HCT116 (cell line): ENCODE measurements at regions not wholly inside any gene's neighbourhood (a gene's known extent, or its start where the extent isn't known, plus 50 kb on each side); places are given as distances from the start of the nearest gene placed in this dataset.

Experiments used
- ATAC-seq: fragments of 200-7000 bp; cut with Tn5 transposase; 2 replicates; pipeline ENCODE4 v1.9.1; 2020; ENCODE audit warnings: mild to moderate bottlenecking, moderate library complexity
- BruUV-seq: library from RNA; stranded (reverse); fragments of 400-500 nt; replicated peaks from 2 replicates; lab custom pipeline; 2021; lab: Mats Ljungman, UMichigan
- CTCF ChIA-PET: fragments of 300-600 bp; sonication (Branson Sonifier 250); formaldehyde crosslinking; loops from one replicate; lab custom pipeline; 2021; ENCODE audit warnings: antibody characterized with exemption; lab: Charles Lee
- POLR2A ChIA-PET: fragments of 300-600, 350-600 bp; sonication (Branson Sonifier 250); formaldehyde crosslinking; loops from one replicate; lab custom pipeline; 2021; ENCODE audit warnings: antibody characterized with exemption; lab: Charles Lee
- RAD21 ChIA-PET, 2 experiments: fragments of 300-600 bp; sonication (Branson Sonifier 250); formaldehyde crosslinking; loops; one replicate each; lab custom pipeline; 2023; ENCODE audit warnings: low total read pairs in 2 of 2; ENCODE audit not compliant: uncharacterized antibody in 2 of 2, unreplicated experiment in 2 of 2, low non-redundant PET in 1 of 2; lab: Charles Lee
- DNase-seq: peaks from one replicate; pipeline ENCODE4 v3.0.0-alpha.2; 2010; ENCODE audit warnings: low read depth, low spot score
- H2AFZ ChIP-seq: fragments of 200-600 bp; shearing (Covaris generic), sonication (generic); 2 replicates; pipeline ENCODE4 v1.6.1; 2017; ENCODE audit warnings: low read depth, mixed run types, mixed read lengths, antibody characterized with exemption, low read length; ENCODE audit not compliant: poor library complexity, severe bottlenecking
- H3K27ac ChIP-seq: 2 replicates; pipeline ENCODE4 v1.5.1; 2012; ENCODE audit warnings: low read depth, low read length
- H3K27me3 ChIP-seq: fragments of 200-600 bp; sonication (generic); 2 replicates; pipeline ENCODE4 v1.6.1; 2016; ENCODE audit warnings: mixed run types, low read length, mixed read lengths; ENCODE audit not compliant: insufficient read depth
- H3K36me3 ChIP-seq, 2 experiments: fragments of 200-500 bp in 1 of 2; fragments of 200-600 bp in 1 of 2; sonication (Bioruptor generic) in 1 of 2; sonication (generic) in 1 of 2; 2 replicates each; pipeline versions ENCODE4 v1.5.1 to v1.6.1; 2014 to 2016; ENCODE audit warnings: low read length in 2 of 2, inconsistent platforms in 1 of 2, mixed read lengths in 1 of 2, mixed run types in 1 of 2; ENCODE audit not compliant: insufficient read depth in 2 of 2, control insufficient read depth in 1 of 2
- H3K4me1 ChIP-seq, 2 experiments: fragments of 200-600 bp in 1 of 2; sonication (generic) in 1 of 2; 2 replicates each; pipeline versions ENCODE4 v1.5.1 to v1.6.1; 2012 to 2017; ENCODE audit warnings: low read length in 2 of 2, inconsistent platforms in 1 of 2, mild to moderate bottlenecking in 1 of 2, mixed read lengths in 1 of 2, mixed run types in 1 of 2, moderate library complexity in 1 of 2; ENCODE audit not compliant: insufficient read depth in 2 of 2, control insufficient read depth in 1 of 2
- H3K4me2 ChIP-seq: fragments of 200-600 bp; sonication (generic); 2 replicates; pipeline ENCODE4 v1.6.1; 2017; ENCODE audit warnings: mixed run types, low read length, mixed read lengths
- H3K4me3 ChIP-seq, 2 experiments: fragments of 200-600 bp in 1 of 2; sonication (generic) in 1 of 2; replicated peaks in 1 of 2; 2 replicates each; pipeline ENCODE4 v1.5.1; 2011 to 2016; ENCODE audit warnings: low read length in 2 of 2, control low read depth in 1 of 2, low read depth in 1 of 2, mild to moderate bottlenecking in 1 of 2, mixed read lengths in 1 of 2, mixed run types in 1 of 2
- H3K79me2 ChIP-seq: fragments of 200-600 bp; sonication (generic); 2 replicates; pipeline ENCODE4 v1.6.1; 2017; ENCODE audit warnings: mild to moderate bottlenecking, mixed run types, low read length, moderate library complexity, mixed read lengths; ENCODE audit not compliant: insufficient read depth
- H3K9ac ChIP-seq: fragments of 200-600 bp; sonication (generic); 2 replicates; pipeline ENCODE4 v1.6.1; 2016; ENCODE audit warnings: low read length, mixed read lengths
- H3K9me2 ChIP-seq: fragments of 200-600 bp; sonication (generic), shearing (Covaris generic); 2 replicates; pipeline ENCODE4 v1.6.1; 2017; ENCODE audit warnings: mixed run types, mild to moderate bottlenecking, moderate library complexity; ENCODE audit not compliant: insufficient read depth
- H3K9me3 ChIP-seq, 2 experiments: fragments of 200-500 bp in 1 of 2; fragments of 200-600 bp in 1 of 2; sonication (Bioruptor generic) in 1 of 2; sonication (generic) in 1 of 2; 2 replicates each; pipeline ENCODE4 v1.6.1; 2014 to 2017; ENCODE audit warnings: low read length in 2 of 2, mixed read lengths in 2 of 2, inconsistent platforms in 1 of 2, low read depth in 1 of 2, mild to moderate bottlenecking in 1 of 2, mixed run types in 1 of 2, moderate library complexity in 1 of 2; ENCODE audit not compliant: control insufficient read depth in 1 of 2, insufficient read depth in 1 of 2
- H4K20me1 ChIP-seq: fragments of 200-600 bp; sonication (generic), shearing (Covaris generic); 2 replicates; pipeline ENCODE4 v1.6.1; 2017; ENCODE audit warnings: mixed run types, mild to moderate bottlenecking, moderate library complexity; ENCODE audit not compliant: insufficient read depth
- CEBPB ChIP-seq: IDR thresholded peaks from 2 replicates; pipeline ENCODE4 v1.6.1; 2012; ENCODE audit warnings: low read depth
- POLR2A ChIP-seq: IDR thresholded peaks from 2 replicates; pipeline ENCODE4 v1.7.0; 2011; ENCODE audit warnings: borderline replicate concordance; ENCODE audit not compliant: insufficient read depth, insufficient read length; ENCODE audit errors: extremely low read depth
- SIN3A ChIP-seq: IDR thresholded peaks from 2 replicates; pipeline ENCODE4 v1.6.1; 2012; ENCODE audit warnings: low read depth
- ZNF274 ChIP-seq: fragments of 200-500 bp; sonication (Bioruptor generic); IDR thresholded peaks from 2 replicates; pipeline ENCODE4 v1.6.1; 2014; ENCODE audit warnings: mild to moderate bottlenecking, low read depth, low read length, inconsistent platforms
- intact Hi-C: fragments of 100-400 bp; cut with micrococcal nuclease; formaldehyde crosslinking; loops from 2 replicates; pipeline ENCODE4 v1.10.0; 2022
- TF ChIP-seq, protein P1 (sequence below): IDR thresholded peaks from 2 replicates; pipeline ENCODE4 v1.6.1; 2012; ENCODE audit warnings: low read depth
- TF ChIP-seq, protein P2 (sequence below): IDR thresholded peaks from 2 replicates; pipeline ENCODE4 v1.6.1; 2012

DNA sequence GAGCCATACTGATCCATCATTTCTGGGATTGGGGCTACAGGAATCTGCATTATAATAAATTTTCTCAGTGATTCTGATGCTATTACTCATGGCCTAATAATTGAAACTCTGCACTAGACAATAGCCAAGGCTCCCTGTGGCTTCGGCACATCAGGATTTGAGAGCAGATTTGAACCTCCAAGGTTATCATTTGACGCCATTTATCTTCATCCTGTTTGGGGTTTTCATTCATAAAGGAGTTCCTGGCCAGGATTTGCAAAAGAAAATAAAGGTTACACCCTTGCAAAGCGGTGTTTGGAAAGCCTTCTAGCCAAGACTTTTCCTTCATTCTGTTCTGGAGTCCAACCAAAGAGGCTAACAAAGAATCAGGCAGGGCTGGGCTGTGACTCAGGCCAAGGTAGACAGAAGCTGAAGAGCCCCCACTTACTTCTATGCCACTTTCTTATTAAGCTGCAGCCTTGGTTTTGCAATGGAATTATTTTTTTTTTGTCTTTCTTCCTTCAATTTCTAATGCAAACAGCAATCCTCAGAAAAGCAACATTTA is 330.1 kb downstream of the DHX35 start:
- no peak for TF ChIP-seq SIN3A
- no peak for TF ChIP-seq ZNF274
- TF ChIP-seq, protein P1, sequence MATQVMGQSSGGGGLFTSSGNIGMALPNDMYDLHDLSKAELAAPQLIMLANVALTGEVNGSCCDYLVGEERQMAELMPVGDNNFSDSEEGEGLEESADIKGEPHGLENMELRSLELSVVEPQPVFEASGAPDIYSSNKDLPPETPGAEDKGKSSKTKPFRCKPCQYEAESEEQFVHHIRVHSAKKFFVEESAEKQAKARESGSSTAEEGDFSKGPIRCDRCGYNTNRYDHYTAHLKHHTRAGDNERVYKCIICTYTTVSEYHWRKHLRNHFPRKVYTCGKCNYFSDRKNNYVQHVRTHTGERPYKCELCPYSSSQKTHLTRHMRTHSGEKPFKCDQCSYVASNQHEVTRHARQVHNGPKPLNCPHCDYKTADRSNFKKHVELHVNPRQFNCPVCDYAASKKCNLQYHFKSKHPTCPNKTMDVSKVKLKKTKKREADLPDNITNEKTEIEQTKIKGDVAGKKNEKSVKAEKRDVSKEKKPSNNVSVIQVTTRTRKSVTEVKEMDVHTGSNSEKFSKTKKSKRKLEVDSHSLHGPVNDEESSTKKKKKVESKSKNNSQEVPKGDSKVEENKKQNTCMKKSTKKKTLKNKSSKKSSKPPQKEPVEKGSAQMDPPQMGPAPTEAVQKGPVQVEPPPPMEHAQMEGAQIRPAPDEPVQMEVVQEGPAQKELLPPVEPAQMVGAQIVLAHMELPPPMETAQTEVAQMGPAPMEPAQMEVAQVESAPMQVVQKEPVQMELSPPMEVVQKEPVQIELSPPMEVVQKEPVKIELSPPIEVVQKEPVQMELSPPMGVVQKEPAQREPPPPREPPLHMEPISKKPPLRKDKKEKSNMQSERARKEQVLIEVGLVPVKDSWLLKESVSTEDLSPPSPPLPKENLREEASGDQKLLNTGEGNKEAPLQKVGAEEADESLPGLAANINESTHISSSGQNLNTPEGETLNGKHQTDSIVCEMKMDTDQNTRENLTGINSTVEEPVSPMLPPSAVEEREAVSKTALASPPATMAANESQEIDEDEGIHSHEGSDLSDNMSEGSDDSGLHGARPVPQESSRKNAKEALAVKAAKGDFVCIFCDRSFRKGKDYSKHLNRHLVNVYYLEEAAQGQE = no peak
- TF ChIP-seq, protein P2, sequence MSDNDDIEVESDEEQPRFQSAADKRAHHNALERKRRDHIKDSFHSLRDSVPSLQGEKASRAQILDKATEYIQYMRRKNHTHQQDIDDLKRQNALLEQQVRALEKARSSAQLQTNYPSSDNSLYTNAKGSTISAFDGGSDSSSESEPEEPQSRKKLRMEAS = no peak
- no peak for TF ChIP-seq CEBPB
- no peaks in the 10 kb centered on the region for H3K79me2 ChIP-seq
- no peak overlapping the region for H3K4me2 ChIP-seq
- intact Hi-C loops = no loop called here
- ChIA-PET POLR2A (no interaction called here), RAD21 (no interaction called here), CTCF (no interaction called here)
- H3K9me3 ChIP-seq = no peaks in the 10 kb centered on the region
- no peaks in the 10 kb centered on the region for H3K36me3 ChIP-seq
- H4K20me1 ChIP-seq = no peaks in the 10 kb centered on the region
- H3K27ac ChIP-seq = no peak overlapping the region
- H3K27me3 ChIP-seq = 0 out of 2 replicates have a peak, but pooled peaks cover 3% of the 10 kb centered on the region
- H3K4me3 ChIP-seq = no peak overlapping the region
- no TSS peak for BruUV-seq
- ATAC-seq (no peak), DNase-seq (no peak)
- H3K4me1 ChIP-seq = no peaks in the 10 kb centered on the region
- H2AFZ ChIP-seq = no peak overlapping the region
- no peak overlapping the region for H3K9ac ChIP-seq
- H3K9me2 ChIP-seq = no peaks in the 10 kb centered on the region

DNA sequence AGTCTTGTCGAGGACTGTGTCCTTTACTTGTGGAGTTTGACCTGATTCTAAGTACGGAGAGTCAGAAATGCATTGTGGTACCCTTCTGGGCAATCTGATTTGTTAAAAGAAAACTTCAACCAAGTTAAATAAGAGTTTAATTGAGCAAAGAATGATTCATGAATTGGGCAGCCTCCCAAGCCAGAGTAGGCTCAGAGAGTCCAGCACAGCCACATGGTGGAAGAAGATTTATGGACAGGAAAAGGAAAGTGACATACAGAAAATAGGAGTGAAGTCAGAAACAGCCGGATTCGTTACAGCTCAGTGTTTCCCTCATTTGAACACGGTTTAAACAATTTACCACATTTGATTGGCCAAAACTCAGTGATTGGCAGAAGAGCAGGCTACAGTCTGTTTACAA is 329.2 kb downstream of the DHX35 start:
- Histone ChIP-seq H3K9ac (no peak overlapping the region), H3K4me1 (no peaks in the 10 kb centered on the region), H3K27me3 (0 out of 2 replicates have a peak, but pooled peaks cover 3% of the 10 kb centered on the region), H3K79me2 (no peaks in the 10 kb centered on the region), H3K9me3 (no peaks in the 10 kb centered on the region)
- ChIA-PET CTCF (no interaction called here), POLR2A (no interaction called here)
- TF ChIP-seq POLR2A = no peak
- TF ChIP-seq, all 23 proteins: peak for 0
- Histone ChIP-seq H3K27ac (no peak overlapping the region), H3K4me2 (no peak overlapping the region), H3K36me3 (no peaks in the 10 kb centered on the region), H3K9me2 (no peaks in the 10 kb centered on the region), H4K20me1 (no peaks in the 10 kb centered on the region), H3K4me3 (no peak overlapping the region), H2AFZ (no peak overlapping the region)
- RAD21 ChIA-PET = no interaction called here
- BruUV-seq = no TSS peak
- DNase-seq (no peak), ATAC-seq (no peak)
- intact Hi-C loops = no loop called here
